ENCODE measurements at regions not wholly inside any gene's neighbourhood (a gene's known extent, or its start where the extent isn't known, plus 50 kb on each side); places are given as distances from the start of the nearest gene placed in this dataset.
"Not testable (repeated sequence)": the region's sequence is repeated elsewhere in the genome, so short reads cannot be mapped to it uniquely, and the experiment has no call there.

GRCh38 chr3:67154429-67154828, 156.3 kb downstream of the KBTBD8 start:
- no peak for DNase-seq (ENCODE audit: low spot score)

DNA sequence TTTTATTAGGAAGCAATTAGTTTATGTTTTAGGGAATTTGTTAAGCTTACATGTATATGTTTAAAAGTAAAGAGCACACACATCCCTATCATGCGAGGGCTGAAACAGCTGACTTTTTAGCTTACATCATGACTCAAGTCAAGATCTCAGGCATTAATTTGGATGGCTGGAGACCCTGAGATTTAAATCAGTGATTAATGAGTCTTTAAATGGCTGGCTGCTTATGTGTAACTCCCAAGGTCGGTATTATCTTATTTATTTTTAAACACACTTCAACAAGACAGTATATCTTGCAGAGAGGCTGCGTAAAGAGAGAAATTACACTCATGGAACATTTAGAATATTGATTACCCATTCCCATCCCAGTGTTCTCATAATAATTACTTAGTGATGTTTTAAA, 169.4 kb downstream of the KBTBD8 start:
- DNase-seq (ENCODE audit: low spot score): no peak

DNA sequence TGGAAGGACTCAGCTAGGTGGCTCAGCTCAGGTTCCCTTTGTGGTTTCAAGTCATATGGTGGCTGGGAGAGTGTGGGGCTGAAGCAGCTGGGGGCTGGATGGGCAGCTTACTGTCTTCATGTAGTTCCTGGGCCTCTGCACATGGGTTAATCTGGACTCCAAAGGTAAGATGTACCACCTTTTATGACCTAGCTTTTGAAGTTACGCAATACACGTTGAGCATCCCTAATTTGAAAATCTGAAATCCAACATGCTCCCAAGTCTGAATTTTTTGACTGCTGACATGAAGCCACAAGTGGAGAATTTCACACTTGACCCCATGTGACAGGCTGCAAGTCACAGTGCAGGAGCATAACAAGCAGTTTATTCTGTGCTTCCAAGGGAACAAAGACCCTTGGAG, 173.7 kb downstream of the KBTBD8 start:
- no peak for DNase-seq (ENCODE audit: low spot score)

DNA sequence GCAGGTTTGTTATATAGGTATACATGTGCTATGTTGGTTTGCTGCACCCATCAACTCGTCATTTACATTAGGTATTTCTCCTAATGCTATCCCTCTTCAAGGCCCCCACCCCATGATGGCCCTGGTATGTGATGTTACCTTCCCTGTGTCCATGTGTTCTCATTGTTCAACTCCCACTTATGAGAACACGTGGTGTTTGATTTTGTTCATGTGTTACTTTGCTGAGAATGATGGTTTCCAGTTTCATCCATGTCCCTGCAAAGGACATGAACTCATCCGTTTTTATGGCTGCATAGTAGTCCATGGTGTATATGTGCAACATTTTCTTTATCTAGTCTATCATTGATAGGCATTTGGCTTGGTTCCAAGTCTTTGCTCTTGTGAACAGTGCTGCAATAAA, 175.0 kb downstream of the KBTBD8 start:
- not testable (repeated sequence) for DNase-seq (ENCODE audit: low spot score)

- DNase-seq (ENCODE audit: low spot score): no peak
Measured at GRCh38 chr3:67176396-67176795, 178.3 kb downstream of the KBTBD8 start.

- DNase-seq (ENCODE audit: low spot score): no peak
Measured at GRCh38 chr3:67192466-67192865, 194.4 kb downstream of the KBTBD8 start.

GRCh38 chr3:67196677-67197076, 198.6 kb downstream of the KBTBD8 start:
- no peak for DNase-seq (ENCODE audit: low spot score)

- DNase-seq (ENCODE audit: low spot score): no peak
Measured at GRCh38 chr3:67198374-67198773, 200.3 kb downstream of the KBTBD8 start.

DNA sequence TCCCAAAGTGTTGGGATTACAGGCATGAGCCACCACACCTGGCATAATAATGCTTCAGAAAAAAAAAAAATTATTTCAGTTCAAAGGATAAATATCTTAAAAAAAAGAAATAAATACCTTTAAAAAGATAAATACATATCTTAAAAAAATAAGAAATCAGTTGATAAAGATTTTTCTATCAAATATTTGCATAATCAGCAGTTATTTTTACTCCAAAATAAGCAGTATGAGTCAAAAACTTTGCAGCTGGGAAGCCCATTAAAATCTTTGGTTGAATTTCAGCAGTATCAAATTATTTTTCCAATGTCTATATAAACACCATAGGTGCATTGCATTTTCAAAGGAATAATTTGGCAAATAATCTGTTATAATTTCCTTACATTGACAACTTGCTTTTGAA, 202.5 kb downstream of the KBTBD8 start:
- no peak for DNase-seq (ENCODE audit: low spot score)

DNA sequence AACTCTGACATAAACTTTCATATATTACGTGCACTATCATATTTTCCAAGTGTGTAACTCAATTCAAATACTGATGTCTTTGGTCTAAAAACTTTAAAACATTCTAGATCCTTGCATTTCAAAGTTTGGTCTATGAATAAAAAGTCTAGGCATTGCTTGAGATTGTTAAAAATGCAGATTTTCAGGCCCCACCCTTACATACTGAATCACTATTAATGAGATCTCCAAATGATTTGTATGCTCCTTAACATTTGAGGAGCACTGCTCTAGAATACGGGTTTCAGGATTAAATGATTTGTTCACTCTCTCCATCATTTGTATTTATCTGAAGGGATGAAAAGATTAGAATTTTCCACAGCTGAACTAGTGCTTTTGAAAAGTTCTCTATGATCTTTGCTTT, 202.9 kb downstream of the KBTBD8 start:
- no peak for DNase-seq (ENCODE audit: low spot score)

- DNase-seq (ENCODE audit: low spot score): no peak
Measured at GRCh38 chr3:67202053-67202452, 203.9 kb downstream of the KBTBD8 start.

DNA sequence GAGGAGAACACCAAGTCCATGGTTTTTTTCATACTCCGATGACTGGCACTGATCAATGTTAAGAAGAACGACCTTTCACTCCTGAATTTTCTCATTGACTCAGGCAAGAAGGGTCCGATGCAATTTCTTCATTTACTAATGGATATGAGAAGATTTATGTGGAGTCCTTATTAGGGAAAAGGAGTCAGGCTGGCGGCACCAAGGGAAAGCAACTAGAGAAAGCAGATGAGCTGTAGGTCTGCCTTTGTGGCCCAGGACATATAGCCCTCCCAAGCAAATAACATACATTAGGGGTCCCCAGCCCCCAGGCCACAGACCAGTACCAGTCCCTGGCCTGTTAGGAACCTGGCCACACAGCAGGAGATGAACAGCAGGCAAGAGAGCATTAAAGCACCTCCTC, 206.8 kb downstream of the KBTBD8 start:
- DNase-seq (ENCODE audit: low spot score): no peak

DNA sequence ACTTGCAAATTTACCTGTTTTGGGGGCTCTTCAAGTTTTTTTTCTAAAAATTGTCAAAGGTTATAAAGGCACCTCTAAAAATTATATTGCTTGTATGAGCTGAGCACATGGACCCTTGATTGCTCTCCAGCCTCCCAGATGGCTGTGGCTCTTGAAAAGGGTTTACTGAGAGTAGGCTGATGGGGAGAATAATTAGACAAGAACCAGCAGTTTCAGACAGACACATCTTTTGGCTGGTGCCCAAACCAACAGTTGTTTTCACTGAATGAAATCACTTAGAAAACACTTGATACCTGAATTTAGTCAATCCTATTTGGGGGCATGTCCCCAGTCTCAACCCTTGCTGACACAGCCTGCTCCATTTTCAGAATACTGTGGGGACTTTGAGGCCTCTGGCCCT, 217.6 kb downstream of the KBTBD8 start:
- DNase-seq (ENCODE audit: low spot score): no peak

DNA sequence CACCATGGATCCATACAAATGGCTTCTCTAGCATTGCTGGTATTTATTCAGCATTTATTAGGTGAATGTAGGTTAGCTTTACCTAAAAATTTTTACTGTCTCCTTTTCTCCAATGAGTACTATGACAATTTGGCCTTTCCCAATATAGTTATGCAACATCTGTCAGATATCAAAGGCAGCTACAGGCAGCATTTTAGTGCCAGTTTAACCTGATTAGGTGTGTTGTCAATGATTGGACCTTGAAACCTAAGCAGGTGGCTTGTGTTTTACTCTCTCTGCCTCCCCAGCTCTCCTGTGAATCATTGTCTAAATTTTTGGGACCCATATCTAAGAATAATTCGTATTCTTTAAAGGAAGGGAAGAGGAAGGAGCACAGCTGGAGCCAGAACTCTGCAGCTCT, 228.9 kb downstream of the KBTBD8 start:
- DNase-seq (ENCODE audit: low spot score): no peak

GRCh38 chr3:67228136-67228535, 230.0 kb downstream of the KBTBD8 start:
- no peak for DNase-seq (ENCODE audit: low spot score)

DNA sequence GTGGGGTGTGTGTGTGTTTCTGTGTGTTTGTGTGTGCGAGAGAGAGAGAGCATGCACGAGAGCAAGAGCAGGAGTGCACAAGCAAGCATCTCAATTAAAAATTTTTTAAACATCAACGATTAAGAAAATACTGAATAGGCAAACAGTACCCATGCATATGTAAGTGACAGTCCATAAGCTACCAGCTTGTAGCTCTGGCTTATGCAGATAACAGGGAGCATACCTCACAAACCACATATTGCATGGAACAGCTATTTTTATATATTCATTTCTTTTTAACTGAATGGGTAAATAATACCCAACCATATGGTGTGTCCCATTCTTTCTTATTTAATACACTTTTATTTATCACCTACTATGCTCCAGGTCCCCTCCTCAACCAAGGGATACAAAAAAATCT, 234.5 kb downstream of the KBTBD8 start:
- DNase-seq (ENCODE audit: low spot score): no peak

DNA sequence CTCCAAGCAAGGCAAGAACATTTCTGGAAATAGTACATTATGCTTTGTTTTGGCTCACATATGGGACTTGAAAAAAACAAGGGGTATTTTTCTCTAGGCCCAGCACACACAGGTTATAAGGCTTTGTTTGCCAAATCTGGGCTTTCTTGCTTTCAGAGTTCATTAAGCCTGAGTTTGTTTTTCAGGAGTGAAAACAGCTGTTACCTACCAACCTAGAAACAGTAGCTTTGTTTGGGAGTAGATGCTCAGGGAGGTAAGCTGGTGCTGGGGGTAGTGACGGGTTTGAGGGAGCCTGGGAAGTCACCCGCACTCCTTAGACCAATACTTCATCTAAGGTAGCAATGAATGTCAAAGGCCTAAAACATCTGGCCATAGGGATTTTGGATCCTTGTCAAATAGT, 241.2 kb downstream of the KBTBD8 start:
- DNase-seq (ENCODE audit: low spot score): no peak

GRCh38 chr3:67241084-67241483, 243.0 kb downstream of the KBTBD8 start:
- DNase-seq (ENCODE audit: low spot score): no peak

DNA sequence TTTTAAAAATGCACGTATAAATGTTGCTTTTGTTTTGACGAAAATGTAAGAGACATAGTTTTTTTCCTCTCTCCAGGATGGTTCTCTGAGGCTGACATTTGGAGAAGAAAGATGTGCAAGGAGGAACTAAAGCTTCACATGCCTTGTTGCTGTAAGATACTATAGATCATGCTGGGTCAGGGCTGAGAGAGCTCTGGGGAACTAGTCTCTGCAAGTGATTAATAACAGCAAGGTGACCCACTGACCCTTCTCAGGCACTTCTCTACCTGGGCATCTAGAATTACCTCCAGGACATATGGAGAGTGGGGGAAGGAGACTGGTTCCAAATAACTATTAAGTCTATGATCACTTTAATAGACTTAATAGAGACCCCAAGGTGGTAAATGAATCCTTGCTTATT, 246.0 kb downstream of the KBTBD8 start:
- no peak for DNase-seq (ENCODE audit: low spot score)

GRCh38 chr3:67245545-67245944, 247.4 kb downstream of the KBTBD8 start:
- DNase-seq (ENCODE audit: low spot score): no peak

GRCh38 chr3:67248726-67249125, 250.6 kb downstream of the KBTBD8 start:
- no peak for DNase-seq (ENCODE audit: low spot score)

GRCh38 chr3:67252906-67253305, 254.8 kb downstream of the KBTBD8 start:
- DNase-seq (ENCODE audit: low spot score): not testable (repeated sequence)

DNA sequence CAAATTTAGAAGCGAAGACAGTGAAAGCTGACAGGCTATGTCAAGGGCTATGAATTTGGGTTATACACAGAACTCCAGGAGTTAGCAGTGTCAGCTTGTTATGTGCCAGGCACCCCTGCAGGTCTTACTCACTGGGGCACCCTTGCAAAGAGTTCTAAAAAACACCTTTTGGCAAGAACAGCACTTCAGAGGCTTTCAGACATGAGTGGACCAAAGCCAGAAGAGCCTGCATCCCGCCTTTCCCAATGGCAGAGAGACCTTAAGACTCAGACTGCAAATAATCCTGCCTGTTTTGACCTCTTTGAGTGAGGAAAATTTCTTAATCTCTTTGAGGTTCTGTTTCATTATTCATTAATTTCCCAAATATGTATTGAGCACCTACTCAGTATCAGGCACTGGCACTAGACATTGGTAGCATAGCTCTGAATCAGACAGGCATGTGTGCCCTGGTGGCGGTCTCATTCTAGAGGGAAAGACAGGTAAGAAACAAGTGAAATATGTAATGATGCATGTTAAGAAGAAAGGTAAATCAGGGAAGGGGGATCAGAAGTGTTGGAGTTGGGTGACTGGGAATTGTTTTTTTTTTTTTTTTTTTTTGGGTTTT, 280.0 kb downstream of the KBTBD8 start:
- DNase-seq (ENCODE audit: low spot score): no peak

- DNase-seq (ENCODE audit: low spot score): no peak
Measured at GRCh38 chr3:67286586-67286985, 288.5 kb downstream of the KBTBD8 start.

Data from CD4-positive, alpha-beta T cell treated with Interleukin-6 at 100 ng/mL for 8 hours (primary cell).